MM.1S (cell line): ENCODE measurements at regions not wholly inside any gene's neighbourhood (a gene's known extent, or its start where the extent isn't known, plus 50 kb on each side); places are given as distances from the start of the nearest gene placed in this dataset.

Experiments used
- DNase-seq: peaks from one replicate; pipeline ENCODE4 v3.0.0-alpha.2; 2015
- H2AFZ ChIP-seq: fragments of 300-600 bp; sonication (generic); 2 replicates; pipeline ENCODE4 v1.6.0; 2016; ENCODE audit warnings: antibody characterized with exemption, low read length
- H3F3A ChIP-seq: fragments of 300-600 bp; sonication (generic); 2 replicates; pipeline ENCODE4 v1.6.1; 2016; ENCODE audit warnings: mild to moderate bottlenecking, antibody characterized with exemption, low read length, moderate library complexity, mixed read lengths; ENCODE audit not compliant: insufficient read depth
- H3K27ac ChIP-seq: fragments of 300-600 bp; sonication (generic); 2 replicates; pipeline ENCODE4 v1.5.1; 2016; ENCODE audit warnings: mild to moderate bottlenecking, low read length
- H3K27me3 ChIP-seq: fragments of 300-600 bp; sonication (generic); replicated peaks from 2 replicates; pipeline ENCODE4 v1.6.0; 2016; ENCODE audit warnings: low read length; ENCODE audit not compliant: insufficient read depth
- H3K36me3 ChIP-seq: fragments of 300-600 bp; sonication (generic); replicated peaks from 2 replicates; pipeline ENCODE4 v1.6.1; 2016; ENCODE audit warnings: mild to moderate bottlenecking, low read length, mixed read lengths; ENCODE audit not compliant: insufficient read depth
- H3K4me1 ChIP-seq: fragments of 300-600 bp; sonication (generic); 2 replicates; pipeline ENCODE4 v1.6.1; 2016; ENCODE audit warnings: low read length, mixed read lengths
- H3K4me2 ChIP-seq: fragments of 300-600 bp; sonication (generic); 2 replicates; pipeline ENCODE4 v1.6.0; 2016; ENCODE audit warnings: low read depth, low read length
- H3K4me3 ChIP-seq: fragments of 300-600 bp; sonication (generic); 2 replicates; pipeline ENCODE4 v1.5.1; 2016; ENCODE audit warnings: low read length, mixed read lengths
- H3K79me2 ChIP-seq: fragments of 300-600 bp; sonication (generic); 2 replicates; pipeline ENCODE4 v1.6.1; 2016; ENCODE audit warnings: mixed run types, low read length, mixed read lengths
- H3K9ac ChIP-seq: fragments of 300-600 bp; sonication (generic); 2 replicates; pipeline ENCODE4 v1.6.1; 2016; ENCODE audit warnings: low read length, mixed read lengths
- H3K9me2 ChIP-seq: fragments of 300-600 bp; sonication (generic); replicated peaks from 2 replicates; pipeline ENCODE4 v1.6.1; 2016; ENCODE audit warnings: mild to moderate bottlenecking, low read length, mixed read lengths; ENCODE audit not compliant: insufficient read depth
- H3K9me3 ChIP-seq: fragments of 300-600 bp; sonication (generic); replicated peaks from 2 replicates; pipeline ENCODE4 v1.6.1; 2016; ENCODE audit warnings: mild to moderate bottlenecking, low read length, mixed read lengths; ENCODE audit not compliant: insufficient read depth
- H4K20me1 ChIP-seq: fragments of 300-600 bp; sonication (generic); 2 replicates; pipeline ENCODE4 v1.6.1; 2016; ENCODE audit warnings: mild to moderate bottlenecking, low read length, moderate library complexity, mixed read lengths; ENCODE audit not compliant: insufficient read depth
- CTCF ChIP-seq: fragments of 300-600 bp; sonication (generic); IDR thresholded peaks from 2 replicates; pipeline ENCODE4 v1.5.1; 2016; ENCODE audit warnings: antibody characterized with exemption, low read length, mixed read lengths
- EZH2 ChIP-seq: fragments of 300-600 bp; sonication (generic); optimal IDR thresholded peaks from 2 replicates; pipeline ENCODE3; 2017; ENCODE audit warnings: low read depth, mild to moderate bottlenecking, antibody characterized with exemption, low read length, mixed read lengths
- EZH2phosphoT487 ChIP-seq: fragments of 300-600 bp; sonication (generic); IDR thresholded peaks from 2 replicates; pipeline ENCODE4 v1.6.1; 2018; ENCODE audit warnings: antibody characterized with exemption, low read length

GRCh38 chr6:4533576-4533975 is 242.6 kb upstream of the CDYL start:
- Histone ChIP-seq H3K27me3 (no peaks in the 10 kb centered on the region), H3K4me3 (no peak overlapping the region), H3K4me2 (no peak overlapping the region), H3K9me3 (no peaks in the 10 kb centered on the region), H3F3A (no peaks in the 10 kb centered on the region), H3K4me1 (no peaks in the 10 kb centered on the region), H3K36me3 (no peaks in the 10 kb centered on the region), H3K79me2 (no peaks in the 10 kb centered on the region), H2AFZ (no peak overlapping the region), H3K9me2 (no peaks in the 10 kb centered on the region), H4K20me1 (no peaks in the 10 kb centered on the region), H3K9ac (no peak overlapping the region), H3K27ac (no peak overlapping the region)
- no peak for TF ChIP-seq EZH2
- TF ChIP-seq EZH2phosphoT487: no peak
- TF ChIP-seq CTCF: no peak
- DNase-seq: no peak

- Histone ChIP-seq H3K36me3 (no peaks in the 10 kb centered on the region), H3K4me1 (no peaks in the 10 kb centered on the region), H3F3A (no peaks in the 10 kb centered on the region), H3K9me2 (no peaks in the 10 kb centered on the region), H3K4me3 (no peak overlapping the region), H3K27me3 (no peaks in the 10 kb centered on the region), H3K4me2 (no peak overlapping the region), H3K9ac (no peak overlapping the region), H2AFZ (no peak overlapping the region), H3K79me2 (no peaks in the 10 kb centered on the region), H3K9me3 (no peaks in the 10 kb centered on the region), H4K20me1 (no peaks in the 10 kb centered on the region), H3K27ac (no peak overlapping the region)
- no peak for DNase-seq
- no peak for TF ChIP-seq EZH2phosphoT487
- no peak for TF ChIP-seq CTCF
- TF ChIP-seq EZH2: no peak
Observed at GRCh38 chr6:4531406-4531805, 244.8 kb upstream of the CDYL start.

GRCh38 chr6:4522453-4522852 is 253.8 kb upstream of the CDYL start:
- no peak for DNase-seq
- no peak overlapping the region for H3K4me3 ChIP-seq
- H3F3A ChIP-seq: no peaks in the 10 kb centered on the region
- no peaks in the 10 kb centered on the region for H3K4me1 ChIP-seq
- H3K9me3 ChIP-seq: no peaks in the 10 kb centered on the region
- H3K36me3 ChIP-seq: no peaks in the 10 kb centered on the region
- H3K4me2 ChIP-seq: no peak overlapping the region
- H3K27ac ChIP-seq: no peak overlapping the region
- H3K27me3 ChIP-seq: no peaks in the 10 kb centered on the region
- H3K9ac ChIP-seq: no peak overlapping the region
- no peaks in the 10 kb centered on the region for H4K20me1 ChIP-seq
- no peaks in the 10 kb centered on the region for H3K79me2 ChIP-seq
- H3K9me2 ChIP-seq: no peaks in the 10 kb centered on the region
- H2AFZ ChIP-seq: no peak overlapping the region
- no peak for TF ChIP-seq EZH2phosphoT487

GRCh38 chr6:4521070-4521469 is 255.1 kb upstream of the CDYL start:
- no peaks in the 10 kb centered on the region for H3K9me2 ChIP-seq
- H3K79me2 ChIP-seq: no peaks in the 10 kb centered on the region
- no peak overlapping the region for H2AFZ ChIP-seq
- TF ChIP-seq EZH2phosphoT487 (no peak), CTCF (no peak), EZH2 (no peak)
- no peaks in the 10 kb centered on the region for H3K4me1 ChIP-seq
- no peak overlapping the region for H3K4me3 ChIP-seq
- DNase-seq: no peak
- H3K27me3 ChIP-seq: no peaks in the 10 kb centered on the region
- H3K27ac ChIP-seq: no peak overlapping the region
- no peak overlapping the region for H3K9ac ChIP-seq
- no peaks in the 10 kb centered on the region for H3K36me3 ChIP-seq
- no peak overlapping the region for H3K4me2 ChIP-seq
- no peaks in the 10 kb centered on the region for H3F3A ChIP-seq
- H4K20me1 ChIP-seq: no peaks in the 10 kb centered on the region
- H3K9me3 ChIP-seq: no peaks in the 10 kb centered on the region
